Lower leg skin (tissue), 4 donors: ENCODE measurements at regions not wholly inside any gene's neighbourhood (a gene's known extent, or its start where the extent isn't known, plus 50 kb on each side); places are given as distances from the start of the nearest gene placed in this dataset.
A peak's percentile ranks its signal among the peaks of the same experiment; 100 is the strongest.

ENCODE experiments used
- DNase-seq, 2 donors: peaks; one replicate each; pipeline ENCODE4 v3.0.0-alpha.2; 2019; ENCODE audit warnings: low spot score in 2 of 2
- H3K4me3 ChIP-seq: fragments of 200-600 bp; sonication (generic); 2 replicates; pipeline ENCODE4 v1.5.1; 2017; ENCODE audit warnings: mild to moderate bottlenecking, low read depth; ENCODE audit not compliant: poor library complexity, severe bottlenecking
- CTCF ChIP-seq, 3 donors: fragments of 450-650 bp; IDR thresholded peaks; one replicate each; pipeline ENCODE4 v1.5.1; 2016; ENCODE audit warnings: antibody characterized with exemption in 3 of 3, mild to moderate bottlenecking in 3 of 3, moderate library complexity in 2 of 3
- POLR2A ChIP-seq, 2 donors: fragments of 450-650 bp; IDR thresholded peaks; one replicate each; pipeline ENCODE4 v1.6.1; 2016 to 2017; ENCODE audit warnings: antibody characterized with exemption in 2 of 2, mild to moderate bottlenecking in 1 of 2, moderate library complexity in 1 of 2
- WGBS, 2 donors: methylation state at CpG; one replicate each; pipeline ENCODE4 v1.1.5; 2018; 5-methylcytosine and 5-hydroxymethylcytosine counted together
- intact Hi-C: fragments of 100-400 bp; cut with DNase I; formaldehyde crosslinking; loops from one replicate; pipeline ENCODE4 v1.15.0; 2023; ENCODE audit warnings: low total_unique reads

DNA sequence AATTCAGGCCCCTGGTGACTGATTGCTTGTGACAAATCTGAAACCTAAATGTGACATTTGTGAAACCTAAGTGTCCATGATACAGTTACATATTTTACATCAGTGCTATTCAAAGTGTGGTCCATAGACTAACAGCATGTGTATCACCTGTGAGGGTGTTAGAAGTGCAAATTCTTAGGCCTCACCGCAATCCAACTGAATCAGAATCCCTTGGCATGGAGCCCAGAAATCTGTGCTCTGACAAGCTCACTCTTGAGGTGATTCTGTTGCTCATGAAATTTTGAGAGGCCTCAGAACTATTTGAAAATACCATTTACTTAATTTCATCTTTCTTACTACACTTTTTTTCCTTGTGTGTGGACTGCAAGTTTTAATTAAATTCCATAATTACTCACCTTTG is 587.9 kb downstream of the ADGRL2 start:
- intact Hi-C loops, result no loop called here
- 59% methylated on average over 1 of the region's 1 CpG for WGBS, 2 donors
- TF ChIP-seq CTCF (IDR thresholded peaks at IDR 0.05), result no peak
- no peak for TF ChIP-seq POLR2A (IDR thresholded peaks at IDR 0.05)
- no peak overlapping the region for H3K4me3 ChIP-seq
- DNase-seq, result peak in 1 of 2 donors; percentile 18

DNA sequence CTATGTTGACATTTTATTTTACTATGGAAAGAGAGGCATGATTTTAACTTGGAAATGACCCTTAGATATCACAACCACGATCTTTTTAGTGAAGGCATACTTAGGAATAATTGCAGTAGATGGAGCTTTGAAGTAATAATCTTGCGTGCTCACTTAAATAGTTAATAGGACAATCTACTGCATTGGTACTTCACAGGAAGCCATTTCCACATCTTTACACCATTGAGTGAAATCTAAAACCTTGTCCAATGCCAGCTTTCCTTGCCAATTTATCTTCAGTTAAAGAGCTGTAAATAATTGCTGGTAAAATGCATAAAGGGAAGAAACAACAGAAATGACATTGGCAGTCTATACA is 586.3 kb downstream of the ADGRL2 start:
- intact Hi-C loops, result no loop called here
- no peak for DNase-seq
- H3K4me3 ChIP-seq, result no peak overlapping the region
- 77 to 80% methylated on average over 2 of the region's 2 CpGs for WGBS, 2 donors
- no peak for TF ChIP-seq CTCF (IDR thresholded peaks at IDR 0.05)
- TF ChIP-seq POLR2A (IDR thresholded peaks at IDR 0.05), result no peak

- TF ChIP-seq CTCF (IDR thresholded peaks at IDR 0.05) (no peak), POLR2A (IDR thresholded peaks at IDR 0.05) (no peak)
- intact Hi-C loops, result no loop called here
- WGBS, 2 donors, result 54 to 61% methylated on average over 3 of the region's 3 CpGs
- no peak for DNase-seq
- no peak overlapping the region for H3K4me3 ChIP-seq
These were observed 585.8 kb downstream of the ADGRL2 start for GRCh38 chr1:82386365-82387011.

GRCh38 chr1:82384776-82385175 is 584.0 kb downstream of the ADGRL2 start:
- DNase-seq, result no peak
- H3K4me3 ChIP-seq, result no peak overlapping the region
- WGBS, 2 donors, result 71% methylated on average over 3 of the region's 3 CpGs
- intact Hi-C loops, result no loop called here
- TF ChIP-seq POLR2A (IDR thresholded peaks at IDR 0.05), result no peak
- no peak for TF ChIP-seq CTCF (IDR thresholded peaks at IDR 0.05)

GRCh38 chr1:82377201-82377884 is 576.6 kb downstream of the ADGRL2 start:
- WGBS, 2 donors, result 82 to 86% methylated on average over 5 of the region's 5 CpGs
- H3K4me3 ChIP-seq, result no peak overlapping the region
- TF ChIP-seq CTCF (IDR thresholded peaks at IDR 0.05) (no peak), POLR2A (IDR thresholded peaks at IDR 0.05) (no peak)
- DNase-seq, result no peak
- intact Hi-C loops, result no loop called here

DNA sequence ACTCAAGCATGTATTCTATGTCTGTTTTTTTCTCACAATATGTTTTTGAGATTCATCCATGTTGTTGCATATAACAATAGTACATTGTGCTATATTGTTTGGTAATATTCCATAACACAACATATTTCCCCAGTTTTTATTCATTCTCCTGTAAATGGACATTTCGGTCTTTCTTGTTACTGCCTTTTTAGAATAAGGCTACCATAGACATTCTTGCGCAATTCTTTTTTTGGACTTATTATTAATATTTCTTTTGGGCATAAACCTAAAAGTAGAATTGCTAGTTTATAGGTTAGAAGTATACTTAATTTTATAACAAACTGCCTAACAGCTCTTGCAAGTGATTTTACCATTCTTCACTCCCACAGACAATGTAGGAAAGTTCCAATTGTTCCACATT is 573.0 kb downstream of the ADGRL2 start:
- no peak for TF ChIP-seq POLR2A (IDR thresholded peaks at IDR 0.05)
- no peak for TF ChIP-seq CTCF (IDR thresholded peaks at IDR 0.05)
- DNase-seq, result no peak
- no peak overlapping the region for H3K4me3 ChIP-seq
- WGBS, 2 donors, result 94 to 98% methylated on average over 2 of the region's 2 CpGs
- intact Hi-C loops, result no loop called here
